Sigmoid colon (tissue), 6 donors: ENCODE measurements at regions not wholly inside any gene's neighbourhood (a gene's known extent, or its start where the extent isn't known, plus 50 kb on each side); places are given as distances from the start of the nearest gene placed in this dataset.

Source experiments
- DNase-seq: peaks from one replicate; pipeline ENCODE4 v3.0.0-alpha.2; 2019
- H3K27ac ChIP-seq, 4 donors: fragments of 200-600 bp; sonication (generic); one replicate each; pipeline ENCODE4 v1.5.1; 2016 to 2019; ENCODE audit warnings: mild to moderate bottlenecking in 1 of 4
- H3K27me3 ChIP-seq, 3 donors: fragments of 200-600 bp; sonication (generic); one replicate each; pipeline ENCODE4 v1.5.1; 2019; ENCODE audit warnings: mild to moderate bottlenecking in 1 of 3
- H3K36me3 ChIP-seq, 4 donors: fragments of 200-600 bp; sonication (generic); one replicate each; pipeline ENCODE4 v1.5.1; 2016 to 2019
- H3K4me1 ChIP-seq, 4 donors: fragments of 200-600 bp; sonication (generic); one replicate each; pipeline ENCODE4 v1.5.1; 2017 to 2019
- H3K4me3 ChIP-seq, 4 donors: fragments of 200-600 bp; sonication (generic); one replicate each; pipeline ENCODE4 v1.5.1; 2017 to 2019; ENCODE audit warnings: mild to moderate bottlenecking in 2 of 4, moderate library complexity in 1 of 4
- H3K9me3 ChIP-seq, 4 donors: fragments of 200-600 bp in 3 of 4; sonication (generic) in 3 of 4; one replicate each; pipeline versions ENCODE4 v1.5.1 to v1.6.1; 2013 to 2019
- CTCF ChIP-seq, 4 experiments: fragments of 450-650 bp in 3 of 4; fragments of 200-600 bp in 1 of 4; IDR thresholded peaks; one replicate each; pipeline ENCODE4 v1.5.1; 2016 to 2019; ENCODE audit warnings: antibody characterized with exemption in 4 of 4, mild to moderate bottlenecking in 3 of 4, moderate library complexity in 2 of 4
- EP300 ChIP-seq, 4 donors: sonication (generic); formaldehyde crosslinking; IDR thresholded peaks; one replicate each; pipeline ENCODE4 v1.6.1; 2017; ENCODE audit warnings: antibody characterized with exemption in 4 of 4
- POLR2A ChIP-seq, 2 donors: fragments of 450-650 bp; IDR thresholded peaks; one replicate each; pipeline ENCODE4 v1.6.1; 2016; ENCODE audit warnings: antibody characterized with exemption in 2 of 2, mild to moderate bottlenecking in 2 of 2, moderate library complexity in 2 of 2
- POLR2AphosphoS5 ChIP-seq, 4 donors: sonication (generic); formaldehyde crosslinking; IDR thresholded peaks; one replicate each; pipeline ENCODE4 v1.6.1; 2017; ENCODE audit warnings: antibody characterized with exemption in 4 of 4
- WGBS, 2 donors: extraction: QIAGEN DNeasy Blood & Tissue Kit; methylation state at CpG; one replicate each; pipeline ENCODE4 v1.1.7; 2013; 5-methylcytosine and 5-hydroxymethylcytosine counted together
- intact Hi-C: fragments of 100-400 bp; cut with DNase I; formaldehyde crosslinking; loops from one replicate; pipeline ENCODE4 v1.15.1; 2023
- donor health status: healthy with polysubstance abuse.
- donor health status: healthy.

GRCh38 chr11:91761406-91762025 is 463.1 kb upstream of the FAT3 start:
- Histone ChIP-seq H3K27ac (no peak overlapping the region), H3K4me1 (no peaks in the 10 kb centered on the region), H3K4me3 (no peak overlapping the region), H3K27me3 (no peaks in the 10 kb centered on the region), H3K36me3 (no peaks in the 10 kb centered on the region), H3K9me3 (no peaks in the 10 kb centered on the region)
- intact Hi-C loops: no loop called here
- TF ChIP-seq POLR2A (IDR thresholded peaks at IDR 0.05) (no peak), CTCF (IDR thresholded peaks at IDR 0.05) (no peak), POLR2AphosphoS5 (IDR thresholded peaks at IDR 0.05) (no peak), EP300 (IDR thresholded peaks at IDR 0.05) (no peak)
- 38 to 81% methylated on average over 3 of the region's 3 CpGs for WGBS, 2 donors
- DNase-seq: no peak

GRCh38 chr11:91756829-91757480 is 467.7 kb upstream of the FAT3 start:
- Histone ChIP-seq H3K4me1 (no peaks in the 10 kb centered on the region), H3K27ac (no peak overlapping the region), H3K4me3 (no peak overlapping the region), H3K36me3 (no peaks in the 10 kb centered on the region), H3K9me3 (no peaks in the 10 kb centered on the region), H3K27me3 (no peaks in the 10 kb centered on the region)
- WGBS, 2 donors: 59 to 90% methylated on average over 1 of the region's 1 CpG
- no peak for DNase-seq
- no peak for TF ChIP-seq POLR2A (IDR thresholded peaks at IDR 0.05)
- TF ChIP-seq EP300 (IDR thresholded peaks at IDR 0.05): no peak
- no peak for TF ChIP-seq POLR2AphosphoS5 (IDR thresholded peaks at IDR 0.05)
- TF ChIP-seq CTCF (IDR thresholded peaks at IDR 0.05): no peak
- intact Hi-C loops: no loop called here

- no peak for DNase-seq
- intact Hi-C loops: no loop called here
- Histone ChIP-seq H3K36me3 (no peaks in the 10 kb centered on the region), H3K4me1 (no peaks in the 10 kb centered on the region), H3K27ac (no peak overlapping the region), H3K4me3 (no peak overlapping the region), H3K27me3 (no peaks in the 10 kb centered on the region), H3K9me3 (no peaks in the 10 kb centered on the region)
- WGBS, 2 donors: 55 to 68% methylated on average over 2 of the region's 2 CpGs
- TF ChIP-seq POLR2AphosphoS5 (IDR thresholded peaks at IDR 0.05) (no peak), POLR2A (IDR thresholded peaks at IDR 0.05) (no peak)
Observed at GRCh38 chr11:91755951-91756707, 468.5 kb upstream of the FAT3 start.

GRCh38 chr11:91755526-91755925 is 469.1 kb upstream of the FAT3 start:
- no peak for TF ChIP-seq EP300 (IDR thresholded peaks at IDR 0.05)
- TF ChIP-seq POLR2A (IDR thresholded peaks at IDR 0.05): no peak
- TF ChIP-seq CTCF (IDR thresholded peaks at IDR 0.05): no peak
- no peak for TF ChIP-seq POLR2AphosphoS5 (IDR thresholded peaks at IDR 0.05)
- no peak overlapping the region for H3K27ac ChIP-seq
- intact Hi-C loops: no loop called here

GRCh38 chr11:91749251-91749650 is 475.4 kb upstream of the FAT3 start:
- H3K36me3 ChIP-seq: no peaks in the 10 kb centered on the region
- TF ChIP-seq POLR2AphosphoS5 (IDR thresholded peaks at IDR 0.05): no peak
- no peak for TF ChIP-seq EP300 (IDR thresholded peaks at IDR 0.05)
- TF ChIP-seq CTCF (IDR thresholded peaks at IDR 0.05): no peak
- no peak for TF ChIP-seq POLR2A (IDR thresholded peaks at IDR 0.05)
- no peak overlapping the region for H3K27ac ChIP-seq
- no peaks in the 10 kb centered on the region for H3K4me1 ChIP-seq
- no peak for DNase-seq
- H3K4me3 ChIP-seq: no peak overlapping the region
- no peaks in the 10 kb centered on the region for H3K9me3 ChIP-seq
- intact Hi-C loops: no loop called here
- no peaks in the 10 kb centered on the region for H3K27me3 ChIP-seq

More at GRCh38 chr11:91755526-91755925, 469.1 kb upstream of the FAT3 start:
- H3K27me3 ChIP-seq: no peaks in the 10 kb centered on the region
- H3K36me3 ChIP-seq: no peaks in the 10 kb centered on the region
- H3K4me3 ChIP-seq: no peak overlapping the region
- H3K4me1 ChIP-seq: no peaks in the 10 kb centered on the region
- DNase-seq: no peak
- no peaks in the 10 kb centered on the region for H3K9me3 ChIP-seq
